ENCODE measurements at regions not wholly inside any gene's neighbourhood (a gene's known extent, or its start where the extent isn't known, plus 50 kb on each side); places are given as distances from the start of the nearest gene placed in this dataset.

DNA sequence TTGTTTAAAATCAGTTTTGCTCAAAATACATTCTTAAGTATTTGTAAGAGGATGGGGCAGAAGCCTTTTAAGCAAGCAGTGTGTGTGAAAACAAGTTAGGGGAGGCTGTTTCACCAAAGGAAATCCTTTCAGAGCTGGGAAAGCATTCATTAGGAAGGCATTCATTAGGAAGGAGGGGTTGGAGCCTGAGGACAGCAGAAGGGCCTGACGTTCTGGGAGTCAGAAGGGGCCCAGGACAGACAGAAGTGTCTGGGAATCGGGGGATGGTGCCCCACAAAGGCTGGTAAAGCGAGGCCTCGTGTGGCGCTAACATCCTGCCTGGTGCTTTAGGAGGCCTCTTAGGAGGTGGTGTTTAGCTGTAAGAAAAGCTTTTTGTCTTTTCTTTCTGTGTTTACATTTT lies 80.6 kb upstream of the NXT1 start:
- no peaks in the 10 kb centered on the region for H3K36me3 ChIP-seq (ENCODE audit: control insufficient read depth in 2 of 2, extremely low read depth in 1 of 2, insufficient read depth in 2 of 2, low read length in 2 of 2)
- H3K4me2 ChIP-seq (ENCODE audit: control insufficient read depth, extremely low read depth, insufficient read depth, low read depth, low read length), result no peak overlapping the region
- H3K9ac ChIP-seq (ENCODE audit: control insufficient read depth, extremely low read depth, insufficient read depth, low read length), result no peak overlapping the region
- H3K9me1 ChIP-seq (ENCODE audit: control insufficient read depth, extremely low read depth, insufficient read depth, low read length), result no peaks in the 10 kb centered on the region
- H3K27me3 ChIP-seq (ENCODE audit: control insufficient read depth, extremely low read depth, insufficient read depth, low read length), result no peaks in the 10 kb centered on the region
- no peaks in the 10 kb centered on the region for H3K9me3 ChIP-seq (ENCODE audit: control insufficient read depth, low read depth, low read length)
- no peak overlapping the region for H3K4me3 ChIP-seq (ENCODE audit: control insufficient read depth in 2 of 3, extremely low read depth in 1 of 3, insufficient read depth in 2 of 3, low read depth in 1 of 3, low read length in 3 of 3)
- no peak overlapping the region for H2AFZ ChIP-seq (ENCODE audit: control insufficient read depth, low read length)
- no peaks in the 10 kb centered on the region for H3K4me1 ChIP-seq (ENCODE audit: control insufficient read depth, extremely low read depth, insufficient read depth, low read length)
- no peak for TF ChIP-seq EZH2 (IDR thresholded peaks at IDR 0.05; ENCODE audit: low read length)
- H3K27ac ChIP-seq (ENCODE audit: control insufficient read depth, insufficient read depth, low read length), result no peak overlapping the region
- FAIRE-seq, result no peak
- H4K20me1 ChIP-seq (ENCODE audit: control insufficient read depth, extremely low read depth, insufficient read depth, low read length), result no peaks in the 10 kb centered on the region
- no peak for DNase-seq (ENCODE audit: low read depth, low spot score)
- no peaks in the 10 kb centered on the region for H3K79me2 ChIP-seq (ENCODE audit: control insufficient read depth, insufficient read depth, low read length)
- dilution Hi-C loops (cut with MboI; ENCODE audit: extremely low pct_ligation_motif_present, low sequenced_read_pairs), result no loop called here

- H2AFZ ChIP-seq (ENCODE audit: control insufficient read depth, low read length), result no peak overlapping the region
- H3K79me2 ChIP-seq (ENCODE audit: control insufficient read depth, insufficient read depth, low read length), result no peaks in the 10 kb centered on the region
- no peaks in the 10 kb centered on the region for H3K9me3 ChIP-seq (ENCODE audit: control insufficient read depth, low read depth, low read length)
- no peaks in the 10 kb centered on the region for H3K4me1 ChIP-seq (ENCODE audit: control insufficient read depth, extremely low read depth, insufficient read depth, low read length)
- no peak for FAIRE-seq
- H4K20me1 ChIP-seq (ENCODE audit: control insufficient read depth, extremely low read depth, insufficient read depth, low read length), result no peaks in the 10 kb centered on the region
- H3K27ac ChIP-seq (ENCODE audit: control insufficient read depth, insufficient read depth, low read length), result no peak overlapping the region
- no peaks in the 10 kb centered on the region for H3K9me1 ChIP-seq (ENCODE audit: control insufficient read depth, extremely low read depth, insufficient read depth, low read length)
- H3K36me3 ChIP-seq (ENCODE audit: control insufficient read depth in 2 of 2, extremely low read depth in 1 of 2, insufficient read depth in 2 of 2, low read length in 2 of 2), result no peaks in the 10 kb centered on the region
- H3K4me3 ChIP-seq (ENCODE audit: control insufficient read depth in 2 of 3, extremely low read depth in 1 of 3, insufficient read depth in 2 of 3, low read depth in 1 of 3, low read length in 3 of 3), result no peak overlapping the region
- no peak for TF ChIP-seq CTCF (optimal IDR thresholded peaks at IDR 0.05 in 1 of 3, IDR thresholded peaks at IDR 0.05 in 1 of 3, conservative IDR thresholded peaks at IDR 0.05 in 1 of 3; ENCODE audit: extremely low read depth in 1 of 3, insufficient read depth in 2 of 3, low read length in 3 of 3)
- TF ChIP-seq EZH2 (IDR thresholded peaks at IDR 0.05; ENCODE audit: low read length), result no peak
- no peaks in the 10 kb centered on the region for H3K27me3 ChIP-seq (ENCODE audit: control insufficient read depth, extremely low read depth, insufficient read depth, low read length)
- H3K4me2 ChIP-seq (ENCODE audit: control insufficient read depth, extremely low read depth, insufficient read depth, low read depth, low read length), result no peak overlapping the region
- dilution Hi-C loops (cut with MboI; ENCODE audit: extremely low pct_ligation_motif_present, low sequenced_read_pairs), result no loop called here
- no peak overlapping the region for H3K9ac ChIP-seq (ENCODE audit: control insufficient read depth, extremely low read depth, insufficient read depth, low read length)
- no peak for DNase-seq (ENCODE audit: low read depth, low spot score)
These were observed 81.7 kb upstream of the NXT1 start for GRCh38 chr20:23268792-23269354.

DNA sequence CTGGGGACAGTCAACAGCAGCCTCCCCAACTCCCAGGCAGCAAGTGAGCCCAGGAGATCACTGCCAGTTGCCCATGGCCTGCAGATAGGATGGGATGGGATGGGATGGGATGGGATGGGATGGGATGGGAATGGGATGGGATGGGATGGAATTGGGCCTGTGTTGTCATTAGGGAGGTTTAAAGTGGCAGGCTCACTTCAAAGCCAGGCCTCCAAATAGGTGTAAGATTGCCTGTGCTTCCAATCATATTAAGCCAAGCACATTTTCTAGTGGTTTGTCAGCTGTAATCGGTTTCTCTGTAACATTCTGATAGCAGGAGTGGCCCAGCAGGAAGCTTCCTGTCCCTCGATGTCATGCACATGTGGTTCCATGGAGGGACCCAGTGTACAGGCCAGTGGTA lies 82.7 kb upstream of the NXT1 start:
- Histone ChIP-seq H3K4me1 (ENCODE audit: control insufficient read depth, extremely low read depth, insufficient read depth, low read length) (no peaks in the 10 kb centered on the region), H4K20me1 (ENCODE audit: control insufficient read depth, extremely low read depth, insufficient read depth, low read length) (no peaks in the 10 kb centered on the region), H3K9ac (ENCODE audit: control insufficient read depth, extremely low read depth, insufficient read depth, low read length) (no peak overlapping the region), H3K27me3 (ENCODE audit: control insufficient read depth, extremely low read depth, insufficient read depth, low read length) (no peaks in the 10 kb centered on the region), H3K4me3 (ENCODE audit: control insufficient read depth in 2 of 3, extremely low read depth in 1 of 3, insufficient read depth in 2 of 3, low read depth in 1 of 3, low read length in 3 of 3) (no peak overlapping the region), H3K9me1 (ENCODE audit: control insufficient read depth, extremely low read depth, insufficient read depth, low read length) (no peaks in the 10 kb centered on the region), H3K79me2 (ENCODE audit: control insufficient read depth, insufficient read depth, low read length) (no peaks in the 10 kb centered on the region), H3K4me2 (ENCODE audit: control insufficient read depth, extremely low read depth, insufficient read depth, low read depth, low read length) (no peak overlapping the region), H2AFZ (ENCODE audit: control insufficient read depth, low read length) (no peak overlapping the region), H3K27ac (ENCODE audit: control insufficient read depth, insufficient read depth, low read length) (no peak overlapping the region), H3K9me3 (ENCODE audit: control insufficient read depth, low read depth, low read length) (peaks cover 2% of the 10 kb centered on the region), H3K36me3 (ENCODE audit: control insufficient read depth in 2 of 2, extremely low read depth in 1 of 2, insufficient read depth in 2 of 2, low read length in 2 of 2) (no peaks in the 10 kb centered on the region)
- FAIRE-seq, result no peak
- no peak for DNase-seq (ENCODE audit: low read depth, low spot score)
- TF ChIP-seq CTCF (optimal IDR thresholded peaks at IDR 0.05 in 1 of 3, IDR thresholded peaks at IDR 0.05 in 1 of 3, conservative IDR thresholded peaks at IDR 0.05 in 1 of 3; ENCODE audit: extremely low read depth in 1 of 3, insufficient read depth in 2 of 3, low read length in 3 of 3), result no peak
- no peak for TF ChIP-seq EZH2 (IDR thresholded peaks at IDR 0.05; ENCODE audit: low read length)
- dilution Hi-C loops (cut with MboI; ENCODE audit: extremely low pct_ligation_motif_present, low sequenced_read_pairs), result no loop called here

Data from keratinocyte (primary cell).